CD4-positive, alpha-beta T cell (primary cell): ENCODE measurements at regions not wholly inside any gene's neighbourhood (a gene's known extent, or its start where the extent isn't known, plus 50 kb on each side); places are given as distances from the start of the nearest gene placed in this dataset.

Source experiments
- ATAC-seq: fragments of 200-7000 bp; cut with Tn5 transposase; one replicate; pipeline ENCODE4 v1.10.0; 2022; ENCODE audit warnings: mild to moderate bottlenecking; ENCODE audit not compliant: poor library complexity
- CTCF ChIA-PET: fragments of 350-600 bp; sonication (Branson Sonifier 250); formaldehyde crosslinking; loops from one replicate; lab custom pipeline; 2021; ENCODE audit warnings: antibody characterized with exemption, inconsistent platforms; lab: Charles Lee
- POLR2A ChIA-PET: fragments of 350-600 bp; sonication (Branson Sonifier 250); formaldehyde crosslinking; loops from one replicate; lab custom pipeline; 2021; ENCODE audit warnings: antibody characterized with exemption, inconsistent platforms; lab: Charles Lee
- DNase-seq, 14 experiments: peaks; one replicate each; pipeline ENCODE4 v3.0.0-alpha.2; 2013 to 2020; ENCODE audit warnings: mixed read lengths in 2 of 14
- H3K27ac ChIP-seq, 2 donors: one replicate each; pipeline versions ENCODE4 v1.5.1 to v1.7.0; 2013; ENCODE audit warnings: low read length in 2 of 2, low read depth in 1 of 2, mild to moderate bottlenecking in 1 of 2
- H3K27me3 ChIP-seq, 2 experiments: 1 replicate in 1 of 2; 2 replicates in 1 of 2; pipeline versions ENCODE4 v1.6.1 to v1.7.0; 2013; ENCODE audit warnings: low read length in 2 of 2, control low read depth in 1 of 2, mild to moderate bottlenecking in 1 of 2, moderate library complexity in 1 of 2; ENCODE audit not compliant: insufficient read depth in 2 of 2, control insufficient read depth in 1 of 2
- H3K36me3 ChIP-seq: one replicate; pipeline ENCODE4 v1.6.1; 2013; ENCODE audit warnings: low read length, control low read depth; ENCODE audit not compliant: insufficient read depth
- H3K4me1 ChIP-seq: one replicate; pipeline ENCODE4 v1.6.1; 2013; ENCODE audit warnings: low read length, control low read depth; ENCODE audit not compliant: insufficient read depth
- H3K4me3 ChIP-seq: one replicate; pipeline ENCODE4 v1.5.1; 2013; ENCODE audit warnings: mild to moderate bottlenecking, low read length, moderate library complexity
- H3K9me3 ChIP-seq, 2 experiments: 1 replicate in 1 of 2; 2 replicates in 1 of 2; pipeline versions ENCODE4 v1.6.1 to v1.7.0; 2013; ENCODE audit warnings: low read length in 2 of 2, mild to moderate bottlenecking in 2 of 2, control low read depth in 1 of 2, moderate library complexity in 1 of 2; ENCODE audit not compliant: control insufficient read depth in 1 of 2, insufficient read depth in 1 of 2
- H3K27ac Mint-ChIP-seq: one replicate; pipeline ENCODE4 v1.8.0; 2020; ENCODE audit warnings: mixed read lengths
- H3K27me3 Mint-ChIP-seq: one replicate; pipeline ENCODE4 v1.8.0; 2021; ENCODE audit warnings: mixed read lengths
- H3K36me3 Mint-ChIP-seq: one replicate; pipeline ENCODE4 v1.8.0; 2021; ENCODE audit warnings: low read depth, mixed read lengths
- H3K4me1 Mint-ChIP-seq: one replicate; pipeline ENCODE4 v1.8.0; 2021; ENCODE audit warnings: low read depth, mixed read lengths
- H3K4me3 Mint-ChIP-seq: one replicate; pipeline ENCODE4 v1.8.0; 2020; ENCODE audit warnings: mild to moderate bottlenecking, mixed read lengths
- H3K9me3 Mint-ChIP-seq: one replicate; pipeline ENCODE4 v1.8.0; 2020; ENCODE audit warnings: mixed read lengths
- CTCF ChIP-seq: fragments of 200-600 bp; IDR thresholded peaks from one replicate; pipeline ENCODE4 v1.8.0; 2022; ENCODE audit warnings: antibody characterized with exemption, mild to moderate bottlenecking
- intact Hi-C, 2 experiments: fragments of 100-400 bp; cut with DNase I in 1 of 2; cut with micrococcal nuclease in 1 of 2; formaldehyde crosslinking; loops; one replicate each; pipeline versions ENCODE4 v1.15.1 to v1.9.0; 2023 to 2025; cut with DNase I, micrococcal nuclease

GRCh38 chr6:42512579-42512978 lies 51.2 kb upstream of the UBR2 start:
- H3K27me3 ChIP-seq: no peaks in the 10 kb centered on the region
- no peak overlapping the region for H3K4me3 ChIP-seq
- no peak for DNase-seq
- no peaks in the 10 kb centered on the region for H3K9me3 ChIP-seq
- TF ChIP-seq CTCF: no peak
- no peaks in the 10 kb centered on the region for H3K9me3 Mint-ChIP-seq
- intact Hi-C loops: no loop called here
- no peak for ATAC-seq
- no peak overlapping the region for H3K27ac ChIP-seq
- ChIA-PET POLR2A (no interaction called here), CTCF (no interaction called here)
- no peak overlapping the region for H3K27ac Mint-ChIP-seq
- H3K36me3 ChIP-seq: no peaks in the 10 kb centered on the region
- no peaks in the 10 kb centered on the region for H3K27me3 Mint-ChIP-seq
- H3K36me3 Mint-ChIP-seq: no peaks in the 10 kb centered on the region
- H3K4me1 ChIP-seq: no peaks in the 10 kb centered on the region
- no peaks in the 10 kb centered on the region for H3K4me1 Mint-ChIP-seq
- no peak overlapping the region for H3K4me3 Mint-ChIP-seq

- H3K4me1 ChIP-seq: no peaks in the 10 kb centered on the region
- no peak overlapping the region for H3K27ac ChIP-seq
- no peaks in the 10 kb centered on the region for H3K36me3 ChIP-seq
- Mint-ChIP-seq H3K4me1 (no peaks in the 10 kb centered on the region), H3K9me3 (no peaks in the 10 kb centered on the region), H3K27ac (no peak overlapping the region), H3K36me3 (no peaks in the 10 kb centered on the region), H3K27me3 (no peaks in the 10 kb centered on the region), H3K4me3 (no peak overlapping the region)
- H3K27me3 ChIP-seq: no peaks in the 10 kb centered on the region
- H3K4me3 ChIP-seq: no peak overlapping the region
- no peak for DNase-seq
- ATAC-seq: no peak
- intact Hi-C loops: no loop called here
- CTCF ChIA-PET: no interaction called here
- POLR2A ChIA-PET: no interaction called here
- no peak for TF ChIP-seq CTCF
- H3K9me3 ChIP-seq: no peaks in the 10 kb centered on the region
Measured at GRCh38 chr6:42511803-42512422, 51.9 kb upstream of the UBR2 start.

GRCh38 chr6:42510795-42511194 lies 53.0 kb upstream of the UBR2 start:
- CTCF ChIA-PET: interaction anchor here (1.7 kb wide), 1 partner anchor 37 kb away, joined by 4 read pairs; no protein-coding TSS in a partner anchor
- H3K4me1 Mint-ChIP-seq: no peaks in the 10 kb centered on the region

More at GRCh38 chr6:42510795-42511194, 53.0 kb upstream of the UBR2 start:
- ATAC-seq: no peak
- no peaks in the 10 kb centered on the region for H3K27me3 Mint-ChIP-seq
- POLR2A ChIA-PET: no interaction called here
- TF ChIP-seq CTCF: no peak
- intact Hi-C loops: no loop called here
- DNase-seq: no peak
- Histone ChIP-seq H3K27me3 (no peaks in the 10 kb centered on the region), H3K9me3 (no peaks in the 10 kb centered on the region), H3K4me1 (no peaks in the 10 kb centered on the region), H3K4me3 (no peak overlapping the region), H3K36me3 (no peaks in the 10 kb centered on the region), H3K27ac (no peak overlapping the region)
- no peaks in the 10 kb centered on the region for H3K36me3 Mint-ChIP-seq
- H3K27ac Mint-ChIP-seq: no peak overlapping the region
- no peak overlapping the region for H3K4me3 Mint-ChIP-seq
- no peaks in the 10 kb centered on the region for H3K9me3 Mint-ChIP-seq
